Breast epithelium (tissue), 3 donors: ENCODE measurements at regions not wholly inside any gene's neighbourhood (a gene's known extent, or its start where the extent isn't known, plus 50 kb on each side); places are given as distances from the start of the nearest gene placed in this dataset.

Experiments used
- CTCF ChIP-seq, 3 donors: fragments of 450-650 bp; IDR thresholded peaks; one replicate each; pipeline ENCODE4 v1.5.1; 2016 to 2017; ENCODE audit warnings: antibody characterized with exemption in 3 of 3, mild to moderate bottlenecking in 3 of 3, moderate library complexity in 3 of 3
- POLR2A ChIP-seq: fragments of 450-650 bp; IDR thresholded peaks from one replicate; pipeline ENCODE4 v1.6.1; 2016; ENCODE audit warnings: antibody characterized with exemption, mild to moderate bottlenecking, moderate library complexity

GRCh38 chr9:16121601-16122286, 568.9 kb downstream of the CCDC171 start:
- no peak for TF ChIP-seq CTCF (IDR thresholded peaks at IDR 0.05)
- no peak for TF ChIP-seq POLR2A
